Neuronal stem cell (in vitro differentiated cells): ENCODE measurements at regions not wholly inside any gene's neighbourhood (a gene's known extent, or its start where the extent isn't known, plus 50 kb on each side); places are given as distances from the start of the nearest gene placed in this dataset.

Experiments used
- DNase-seq: peaks from one replicate; pipeline ENCODE4 v3.0.0-alpha.2; 2013; ENCODE audit warnings: low spot score
- H2AFZ ChIP-seq: one replicate; pipeline ENCODE4 v1.6.1; 2013; ENCODE audit warnings: mild to moderate bottlenecking, low read length, inconsistent platforms
- H2AK5ac ChIP-seq: 2 replicates; pipeline ENCODE4 v1.6.1; 2013; ENCODE audit warnings: low read depth, mild to moderate bottlenecking, inconsistent platforms, low read length, moderate library complexity, mixed read lengths
- H2BK120ac ChIP-seq: 2 replicates; pipeline ENCODE4 v1.6.1; 2013; ENCODE audit warnings: low read depth, mild to moderate bottlenecking, inconsistent platforms, low read length, moderate library complexity, mixed read lengths
- H2BK12ac ChIP-seq: one replicate; pipeline ENCODE4 v1.6.1; 2013; ENCODE audit warnings: low read length, inconsistent platforms
- H2BK15ac ChIP-seq: 2 replicates; pipeline ENCODE4 v1.6.1; 2013; ENCODE audit warnings: mild to moderate bottlenecking, low read length, inconsistent platforms, mixed read lengths
- H2BK5ac ChIP-seq: one replicate; pipeline ENCODE4 v1.6.1; 2013; ENCODE audit warnings: inconsistent platforms, mild to moderate bottlenecking, low read length, moderate library complexity
- H3K14ac ChIP-seq: one replicate; pipeline ENCODE4 v1.6.1; 2013; ENCODE audit warnings: low read length, inconsistent platforms
- H3K18ac ChIP-seq: 2 replicates; pipeline ENCODE4 v1.6.1; 2013; ENCODE audit warnings: low read length, inconsistent platforms
- H3K23ac ChIP-seq: 2 replicates; pipeline ENCODE4 v1.6.1; 2013; ENCODE audit warnings: low read depth, mild to moderate bottlenecking, mixed read lengths, low read length, inconsistent platforms; ENCODE audit not compliant: poor library complexity
- H3K27ac ChIP-seq: replicated peaks from 3 replicates; pipeline ENCODE4 v1.5.1; 2013; ENCODE audit warnings: low read length, inconsistent platforms
- H3K27me3 ChIP-seq, 3 experiments: 2 replicates each; pipeline ENCODE4 v1.6.1; 2013; ENCODE audit warnings: low read length in 3 of 3, mild to moderate bottlenecking in 2 of 3, inconsistent platforms in 1 of 3, low read depth in 1 of 3, mixed read lengths in 1 of 3, moderate library complexity in 1 of 3; ENCODE audit not compliant: control insufficient read depth in 3 of 3, insufficient read depth in 3 of 3
- H3K36me3 ChIP-seq, 2 donors: replicated peaks in 1 of 2; 2 replicates each; pipeline ENCODE4 v1.6.1; 2013; ENCODE audit warnings: low read length in 2 of 2; ENCODE audit not compliant: control insufficient read depth in 2 of 2, insufficient read depth in 2 of 2
- H3K4ac ChIP-seq: 2 replicates; pipeline ENCODE4 v1.6.1; 2013; ENCODE audit warnings: inconsistent platforms, mild to moderate bottlenecking, low read length, moderate library complexity
- H3K4me1 ChIP-seq, 2 donors: 1 replicate in 1 of 2; 2 replicates in 1 of 2; pipeline ENCODE4 v1.6.1; 2013; ENCODE audit warnings: low read length in 2 of 2, low read depth in 1 of 2; ENCODE audit not compliant: control insufficient read depth in 2 of 2, insufficient read depth in 1 of 2
- H3K4me2 ChIP-seq: one replicate; pipeline ENCODE4 v1.6.1; 2013; ENCODE audit warnings: mild to moderate bottlenecking, low read length, inconsistent platforms; ENCODE audit not compliant: insufficient read depth, poor library complexity, severe bottlenecking
- H3K4me3 ChIP-seq, 2 donors: 2 replicates each; pipeline ENCODE4 v1.5.1; 2013; ENCODE audit warnings: low read length in 2 of 2, mild to moderate bottlenecking in 2 of 2, inconsistent platforms in 1 of 2, moderate library complexity in 1 of 2
- H3K79me1 ChIP-seq: one replicate; pipeline ENCODE4 v1.6.1; 2013; ENCODE audit warnings: low read depth, mild to moderate bottlenecking, inconsistent platforms, low read length, moderate library complexity
- H3K9ac ChIP-seq: one replicate; pipeline ENCODE4 v1.6.1; 2013; ENCODE audit warnings: mild to moderate bottlenecking, low read depth, low read length, inconsistent platforms; ENCODE audit not compliant: poor library complexity
- H3K9me3 ChIP-seq, 2 donors: replicated peaks in 1 of 2; 2 replicates each; pipeline versions ENCODE3 to v1.6.1; 2013; ENCODE audit warnings: low read length in 2 of 2, mild to moderate bottlenecking in 2 of 2, inconsistent platforms in 1 of 2, low read depth in 1 of 2, mixed read lengths in 1 of 2, moderate library complexity in 1 of 2; ENCODE audit not compliant: control insufficient read depth in 2 of 2, insufficient read depth in 1 of 2
- H4K8ac ChIP-seq: one replicate; pipeline ENCODE4 v1.6.1; 2013; ENCODE audit warnings: low read depth, mild to moderate bottlenecking, inconsistent platforms, low read length, moderate library complexity
- H4K91ac ChIP-seq: one replicate; pipeline ENCODE4 v1.6.1; 2013; ENCODE audit warnings: low read length, low read depth, mild to moderate bottlenecking, inconsistent platforms; ENCODE audit not compliant: poor library complexity
- WGBS, 2 donors: extraction: QIAGEN DNeasy Blood & Tissue Kit; methylation state at CpG; one replicate each; pipeline ENCODE4 v1.1.7; 2013; ENCODE audit warnings: missing lambda C conversion rate in 2 of 2, mixed read lengths in 1 of 2; ENCODE audit not compliant: insufficient read length in 2 of 2, insufficient replicate concordance in 1 of 2; ENCODE audit errors: extremely low coverage in 2 of 2; 5-methylcytosine and 5-hydroxymethylcytosine counted together

DNA sequence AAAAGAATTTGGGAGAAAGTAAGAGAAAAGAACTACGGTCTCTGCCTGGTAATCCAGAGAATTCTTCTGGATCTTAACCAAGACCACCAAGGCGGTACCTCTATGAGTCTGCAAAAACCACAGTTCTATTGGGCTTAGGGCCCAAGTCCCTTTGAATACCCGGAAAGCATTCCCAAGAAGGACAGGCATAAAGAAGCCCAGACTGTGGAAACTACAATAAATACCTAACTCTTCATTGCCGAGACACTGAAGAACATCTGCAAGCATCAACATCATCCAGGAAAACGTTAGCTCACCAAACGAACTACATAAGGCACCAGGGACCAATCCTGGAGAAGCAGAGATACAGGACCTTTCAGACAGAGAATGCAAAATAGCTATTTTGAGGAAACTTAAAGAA is 162.3 kb upstream of the TMC3 start:
- Histone ChIP-seq H4K8ac (no peak overlapping the region), H3K4me2 (no peak overlapping the region), H3K4me1 (peaks cover 0 to 2% of the 10 kb centered on the region in 2 donors), H3K18ac (no peak overlapping the region), H3K9me3 (no peaks in the 10 kb centered on the region), H3K4me3 (no peak overlapping the region), H3K27me3 (no peaks in the 10 kb centered on the region), H3K14ac (no peak overlapping the region), H3K9ac (no peak overlapping the region), H2BK120ac (no peak overlapping the region), H3K4ac (no peak overlapping the region), H3K36me3 (no peaks in the 10 kb centered on the region), H2BK15ac (no peak overlapping the region), H2BK5ac (no peak overlapping the region), H2AK5ac (no peak overlapping the region), H3K79me1 (no peaks in the 10 kb centered on the region), H3K23ac (no peak overlapping the region), H2BK12ac (no peak overlapping the region), H3K27ac (no peak overlapping the region), H2AFZ (no peak overlapping the region), H4K91ac (no peak overlapping the region)
- no peak for DNase-seq
- no CpG with 5 or more reads among the region's 6 CpGs for WGBS, 2 donors

DNA sequence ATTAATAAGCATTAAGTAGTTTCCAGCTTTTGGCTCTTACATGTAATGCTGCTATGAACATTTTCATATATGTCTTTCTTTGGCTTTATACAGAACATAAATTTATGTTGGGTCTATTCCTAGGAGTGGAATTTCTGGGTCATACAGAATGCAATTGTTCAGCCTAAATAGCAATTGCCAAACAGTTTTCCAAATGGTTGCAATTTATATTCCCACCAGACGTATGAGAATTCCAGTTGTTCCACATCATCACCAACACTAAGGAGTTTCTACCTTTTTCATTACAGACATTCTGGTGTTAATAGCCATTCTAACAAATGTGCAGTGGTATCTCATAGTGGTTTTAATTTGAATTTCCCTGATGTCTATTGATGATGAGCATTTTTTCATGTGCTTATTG is 160.1 kb upstream of the TMC3 start:
- Histone ChIP-seq H3K23ac (no peak overlapping the region), H3K27me3 (peaks cover 0 to 3% (median 0%) of the 10 kb centered on the region in 3 experiments), H3K79me1 (no peaks in the 10 kb centered on the region), H3K9me3 (no peaks in the 10 kb centered on the region), H4K8ac (no peak overlapping the region), H3K4ac (no peak overlapping the region), H3K9ac (no peak overlapping the region), H2AFZ (no peak overlapping the region), H3K4me1 (peaks cover 0 to 6% of the 10 kb centered on the region in 2 donors), H3K14ac (no peak overlapping the region), H4K91ac (no peak overlapping the region), H2BK12ac (no peak overlapping the region), H3K36me3 (no peaks in the 10 kb centered on the region), H3K4me3 (no peak overlapping the region), H3K4me2 (no peak overlapping the region), H2AK5ac (no peak overlapping the region), H3K27ac (no peak overlapping the region), H2BK15ac (no peak overlapping the region), H2BK5ac (no peak overlapping the region), H2BK120ac (no peak overlapping the region), H3K18ac (no peak overlapping the region)
- no peak for DNase-seq
- no CpG with 5 or more reads among the region's 1 CpG for WGBS, 2 donors

DNA sequence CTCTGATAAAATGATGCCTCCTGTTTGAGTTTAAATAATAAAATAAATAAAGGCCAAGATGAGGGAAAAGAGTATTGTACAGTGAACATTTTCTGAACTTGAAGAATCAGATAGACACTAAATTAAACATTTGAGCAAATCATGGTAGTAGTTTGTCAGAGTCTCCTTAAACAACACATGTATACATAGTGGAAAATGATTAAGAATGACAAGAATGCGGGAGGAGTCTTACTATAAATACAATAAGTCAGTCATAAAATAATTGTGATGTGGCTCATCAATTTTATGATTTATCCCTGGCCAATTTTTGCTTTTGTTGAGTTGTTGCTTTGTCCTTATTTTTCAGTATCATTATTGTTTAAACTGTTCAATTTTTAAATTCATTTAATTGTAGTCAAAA is 158.0 kb upstream of the TMC3 start:
- H4K91ac ChIP-seq = no peak overlapping the region
- WGBS, 2 donors = no CpG with 5 or more reads among the region's 1 CpG

DNA sequence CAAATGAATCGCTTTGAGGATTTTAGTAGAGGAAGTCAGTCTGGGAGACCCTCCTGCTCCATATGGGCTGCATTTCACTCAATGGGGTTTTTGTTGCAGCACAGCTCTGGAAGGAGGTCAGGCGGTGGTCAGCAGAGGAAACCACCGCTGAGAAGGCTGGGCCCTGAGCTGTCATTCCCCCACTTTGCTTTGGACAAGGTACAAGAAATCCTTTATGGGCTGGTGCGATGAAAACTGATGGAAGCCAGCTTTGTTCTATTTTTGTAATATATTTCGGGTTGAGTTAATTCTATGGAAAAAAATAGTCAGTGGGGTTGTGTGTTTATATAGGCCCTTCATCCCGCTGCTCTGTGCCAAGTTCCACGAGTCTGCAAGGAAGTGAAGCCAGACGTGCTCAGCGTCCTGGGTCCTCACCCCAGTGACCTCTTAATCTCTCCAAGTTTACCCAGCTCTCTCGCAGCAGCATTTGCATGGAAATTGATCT is 157.1 kb upstream of the TMC3 start:
- DNase-seq = peak; percentile 21
- Histone ChIP-seq H3K18ac (no peak overlapping the region), H4K91ac (no peak overlapping the region), H2AK5ac (no peak overlapping the region), H3K27me3 (peaks cover 0 to 3% (median 0%) of the 10 kb centered on the region in 3 experiments), H3K4ac (no peak overlapping the region), H3K79me1 (no peaks in the 10 kb centered on the region), H3K4me2 (no peak overlapping the region), H3K27ac (no peak overlapping the region), H2BK15ac (no peak overlapping the region), H2BK5ac (no peak overlapping the region), H3K9ac (no peak overlapping the region), H2AFZ (peak overlapping the region; percentile 61), H3K4me1 (peaks cover 0 to 6% of the 10 kb centered on the region in 2 donors), H2BK12ac (no peak overlapping the region), H4K8ac (no peak overlapping the region), H3K9me3 (no peaks in the 10 kb centered on the region), H3K14ac (no peak overlapping the region), H3K36me3 (no peaks in the 10 kb centered on the region), H3K4me3 (no peak overlapping the region), H2BK120ac (no peak overlapping the region), H3K23ac (no peak overlapping the region)
- WGBS, 2 donors = no CpG with 5 or more reads among the region's 10 CpGs

More for the DNA sequence above, 158.0 kb upstream of the TMC3 start:
- no peaks in the 10 kb centered on the region for H3K36me3 ChIP-seq
- H3K18ac ChIP-seq = no peak overlapping the region
- no peak overlapping the region for H2BK5ac ChIP-seq
- H2BK12ac ChIP-seq = no peak overlapping the region
- H3K4ac ChIP-seq = no peak overlapping the region
- no peaks in the 10 kb centered on the region for H3K79me1 ChIP-seq
- no peak overlapping the region for H3K4me3 ChIP-seq
- no peak overlapping the region for H4K8ac ChIP-seq
- H2AFZ ChIP-seq = no peak overlapping the region
- no peak overlapping the region for H3K9ac ChIP-seq
- H3K9me3 ChIP-seq = no peaks in the 10 kb centered on the region
- no peak overlapping the region for H2BK15ac ChIP-seq
- no peak overlapping the region for H3K4me2 ChIP-seq
- no peak overlapping the region for H3K14ac ChIP-seq
- no peak overlapping the region for H3K23ac ChIP-seq
- no peak overlapping the region for H3K27ac ChIP-seq
- DNase-seq = no peak
- peaks cover 0 to 6% of the 10 kb centered on the region in 2 donors for H3K4me1 ChIP-seq
- H3K27me3 ChIP-seq = peaks cover 0 to 3% (median 0%) of the 10 kb centered on the region in 3 experiments
- no peak overlapping the region for H2BK120ac ChIP-seq
- no peak overlapping the region for H2AK5ac ChIP-seq
